ENCODE measurements at regions not wholly inside any gene's neighbourhood (a gene's known extent, or its start where the extent isn't known, plus 50 kb on each side); places are given as distances from the start of the nearest gene placed in this dataset.

DNA sequence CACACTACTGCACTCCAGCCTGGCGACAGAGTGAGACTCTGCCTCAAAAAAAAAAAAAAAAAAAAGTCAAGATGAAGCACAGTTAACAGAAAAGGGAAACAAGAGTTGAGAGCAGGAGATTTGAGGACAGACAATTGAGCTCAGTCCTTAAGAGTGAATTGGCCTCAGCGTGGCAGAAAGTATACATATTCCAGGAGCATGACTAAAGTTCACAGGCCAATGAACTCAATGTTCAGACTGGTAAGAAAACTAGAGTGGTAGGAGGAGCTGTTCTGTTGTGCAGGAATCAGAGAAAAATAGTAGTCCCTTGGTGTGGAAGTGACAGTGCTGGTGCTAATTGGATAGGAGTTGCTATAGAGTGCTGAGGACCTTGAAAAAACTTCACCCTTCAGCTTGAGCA, 60.0 kb downstream of the NRN1 start:
- H3K27ac ChIP-seq: no peak overlapping the region
- H3K4me1 ChIP-seq: no peaks in the 10 kb centered on the region
- TF ChIP-seq POLR2A (IDR thresholded peaks at IDR 0.05): no peak
- TF ChIP-seq, protein P1, sequence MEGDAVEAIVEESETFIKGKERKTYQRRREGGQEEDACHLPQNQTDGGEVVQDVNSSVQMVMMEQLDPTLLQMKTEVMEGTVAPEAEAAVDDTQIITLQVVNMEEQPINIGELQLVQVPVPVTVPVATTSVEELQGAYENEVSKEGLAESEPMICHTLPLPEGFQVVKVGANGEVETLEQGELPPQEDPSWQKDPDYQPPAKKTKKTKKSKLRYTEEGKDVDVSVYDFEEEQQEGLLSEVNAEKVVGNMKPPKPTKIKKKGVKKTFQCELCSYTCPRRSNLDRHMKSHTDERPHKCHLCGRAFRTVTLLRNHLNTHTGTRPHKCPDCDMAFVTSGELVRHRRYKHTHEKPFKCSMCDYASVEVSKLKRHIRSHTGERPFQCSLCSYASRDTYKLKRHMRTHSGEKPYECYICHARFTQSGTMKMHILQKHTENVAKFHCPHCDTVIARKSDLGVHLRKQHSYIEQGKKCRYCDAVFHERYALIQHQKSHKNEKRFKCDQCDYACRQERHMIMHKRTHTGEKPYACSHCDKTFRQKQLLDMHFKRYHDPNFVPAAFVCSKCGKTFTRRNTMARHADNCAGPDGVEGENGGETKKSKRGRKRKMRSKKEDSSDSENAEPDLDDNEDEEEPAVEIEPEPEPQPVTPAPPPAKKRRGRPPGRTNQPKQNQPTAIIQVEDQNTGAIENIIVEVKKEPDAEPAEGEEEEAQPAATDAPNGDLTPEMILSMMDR (IDR thresholded peaks at IDR 0.05 in 4 of 5, conservative IDR thresholded peaks at IDR 0.05 in 1 of 5): no peak
- no peaks in the 10 kb centered on the region for H3K36me3 ChIP-seq
- intact Hi-C loops (cut with DNase I; ENCODE audit: low total_unique reads) (no loop called here), in situ Hi-C loops (cut with MboI; ENCODE audit: low sequenced_read_pairs in 4 of 4) (no loop called here)
- ATAC-seq (no peak), DNase-seq (no peak)
- H3K9me3 ChIP-seq: peaks cover 0 to 6% (median 0%) of the 10 kb centered on the region in 3 donors
- H3K4me3 ChIP-seq: no peak overlapping the region
- H3K27me3 ChIP-seq: no peaks in the 10 kb centered on the region

DNA sequence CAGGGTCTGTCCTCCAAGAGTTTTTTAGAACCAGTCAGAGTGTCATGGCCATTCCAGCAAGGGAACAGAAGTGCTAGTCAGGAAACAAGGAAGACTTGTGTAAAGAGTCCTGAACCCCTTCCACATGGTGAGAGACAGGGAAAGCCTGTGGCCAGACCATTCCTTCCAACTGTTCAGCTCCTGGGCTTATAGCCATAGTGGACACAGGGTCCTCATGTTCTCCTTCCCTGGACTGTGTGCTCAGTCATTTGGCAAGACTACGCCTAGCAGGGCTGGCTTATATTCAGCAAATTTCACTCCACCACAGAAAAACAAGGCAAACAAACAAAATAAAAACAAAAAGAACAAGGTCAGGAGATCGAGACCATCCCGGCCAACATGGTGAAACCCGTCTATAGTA, 60.5 kb downstream of the NRN1 start:
- TF ChIP-seq POLR2A (IDR thresholded peaks at IDR 0.05): no peak
- TF ChIP-seq, protein P1 (IDR thresholded peaks at IDR 0.05 in 4 of 5, conservative IDR thresholded peaks at IDR 0.05 in 1 of 5): no peak
- ATAC-seq (no peak), DNase-seq (no peak)
- no peaks in the 10 kb centered on the region for H3K4me1 ChIP-seq
- H3K9me3 ChIP-seq: peaks cover 0 to 6% (median 0%) of the 10 kb centered on the region in 3 donors
- H3K4me3 ChIP-seq: no peak overlapping the region
- H3K36me3 ChIP-seq: no peaks in the 10 kb centered on the region
- intact Hi-C loops (cut with DNase I; ENCODE audit: low total_unique reads) (no loop called here), in situ Hi-C loops (cut with MboI; ENCODE audit: low sequenced_read_pairs in 4 of 4) (no loop called here)
- H3K27ac ChIP-seq: no peak overlapping the region
- no peaks in the 10 kb centered on the region for H3K27me3 ChIP-seq

DNA sequence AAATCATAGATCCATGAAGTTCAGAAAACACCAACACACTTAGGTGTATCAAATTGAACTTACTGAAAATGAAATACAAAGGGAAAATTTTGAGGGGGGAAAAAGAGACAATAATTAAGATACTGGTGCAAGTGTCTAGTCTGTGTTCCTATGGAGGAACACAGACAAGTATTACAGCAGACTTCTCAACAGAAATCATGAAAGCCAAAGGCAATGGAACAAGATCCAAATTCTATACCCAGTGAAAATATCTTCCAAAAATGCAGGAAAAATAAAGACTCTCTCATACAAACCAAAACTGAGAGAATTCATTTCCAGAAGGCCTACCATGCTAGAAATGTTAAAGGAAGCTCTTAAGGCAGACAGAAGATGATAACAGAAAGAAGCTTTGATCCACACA, 63.1 kb downstream of the NRN1 start:
- TF ChIP-seq, protein P1 (IDR thresholded peaks at IDR 0.05 in 4 of 5, conservative IDR thresholded peaks at IDR 0.05 in 1 of 5): no peak
- TF ChIP-seq POLR2A (IDR thresholded peaks at IDR 0.05): no peak
- intact Hi-C loops (cut with DNase I; ENCODE audit: low total_unique reads) (no loop called here), in situ Hi-C loops (cut with MboI; ENCODE audit: low sequenced_read_pairs in 4 of 4) (no loop called here)
- DNase-seq: no peak
- Histone ChIP-seq H3K4me1 (no peaks in the 10 kb centered on the region), H3K9me3 (peaks cover 0 to 6% (median 0%) of the 10 kb centered on the region in 3 donors), H3K27me3 (peaks cover 0 to 2% (median 0%) of the 10 kb centered on the region in 3 donors), H3K27ac (no peak overlapping the region), H3K36me3 (no peaks in the 10 kb centered on the region), H3K4me3 (no peak overlapping the region)
- ATAC-seq: no peak

DNA sequence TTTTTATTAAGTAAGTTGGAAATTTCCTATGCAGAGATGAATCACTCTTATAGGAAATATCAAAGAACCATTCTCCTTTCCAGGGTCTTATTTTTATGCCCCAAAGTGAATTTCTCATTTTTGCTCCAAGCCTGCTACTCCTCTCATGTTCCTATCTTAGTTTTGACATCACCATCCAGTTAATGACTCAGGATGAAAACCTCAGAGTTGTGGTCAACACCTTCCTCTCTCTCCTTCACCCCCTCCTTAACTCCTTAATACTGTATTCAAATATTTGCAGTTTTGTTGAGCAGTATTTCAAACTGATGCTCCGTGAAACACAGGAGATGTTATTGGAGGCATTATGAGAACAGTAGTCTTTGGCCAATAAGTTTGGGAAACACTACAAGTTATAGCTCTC, 64.1 kb downstream of the NRN1 start:
- intact Hi-C loops (cut with DNase I; ENCODE audit: low total_unique reads): no loop called here
- Histone ChIP-seq H3K4me1 (no peaks in the 10 kb centered on the region), H3K9me3 (peaks cover 0 to 6% (median 0%) of the 10 kb centered on the region in 3 donors), H3K36me3 (no peaks in the 10 kb centered on the region), H3K4me3 (no peak overlapping the region), H3K27ac (no peak overlapping the region), H3K27me3 (peaks cover 0 to 2% (median 0%) of the 10 kb centered on the region in 3 donors)
- in situ Hi-C loops (cut with MboI; ENCODE audit: low sequenced_read_pairs in 4 of 4): no loop called here
- ATAC-seq: no peak
- TF ChIP-seq, protein P1 (IDR thresholded peaks at IDR 0.05 in 4 of 5, conservative IDR thresholded peaks at IDR 0.05 in 1 of 5): no peak
- no peak for TF ChIP-seq POLR2A (IDR thresholded peaks at IDR 0.05)
- no peak for DNase-seq

DNA sequence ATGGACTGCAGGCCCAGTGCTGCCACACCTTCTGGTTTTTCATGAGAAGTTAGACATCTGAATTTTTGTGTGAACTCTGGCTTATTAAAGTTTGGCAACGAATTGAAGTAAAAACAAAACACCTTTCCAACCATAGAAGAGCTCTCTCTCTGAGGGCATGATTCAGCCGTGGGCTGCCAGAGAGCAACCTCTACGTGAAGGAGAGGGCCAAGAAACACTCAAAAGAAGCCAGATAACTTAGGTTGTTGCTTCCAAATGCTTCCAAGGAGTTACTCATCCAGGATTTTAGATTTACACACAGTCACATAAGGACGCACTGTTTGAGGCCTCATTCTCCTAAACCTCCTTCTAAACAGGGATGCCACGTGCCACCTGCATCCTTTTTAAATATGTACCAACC, 65.5 kb downstream of the NRN1 start:
- ATAC-seq (no peak), DNase-seq (no peak)
- Histone ChIP-seq H3K9me3 (peaks cover 0 to 6% (median 0%) of the 10 kb centered on the region in 3 donors), H3K36me3 (no peaks in the 10 kb centered on the region), H3K4me1 (no peaks in the 10 kb centered on the region), H3K27me3 (peaks cover 0 to 2% (median 0%) of the 10 kb centered on the region in 3 donors), H3K4me3 (no peak overlapping the region), H3K27ac (no peak overlapping the region)
- in situ Hi-C loops (cut with MboI; ENCODE audit: low sequenced_read_pairs in 4 of 4): no loop called here
- intact Hi-C loops (cut with DNase I; ENCODE audit: low total_unique reads): no loop called here
- TF ChIP-seq, protein P1 (IDR thresholded peaks at IDR 0.05 in 4 of 5, conservative IDR thresholded peaks at IDR 0.05 in 1 of 5): no peak
- no peak for TF ChIP-seq POLR2A (IDR thresholded peaks at IDR 0.05)
